Upper lobe of right lung (tissue), 1 donor: ENCODE measurements at regions not wholly inside any gene's neighbourhood (a gene's known extent, or its start where the extent isn't known, plus 50 kb on each side); places are given as distances from the start of the nearest gene placed in this dataset.

Experiments
- ATAC-seq: fragments of 200-7000 bp; cut with Tn5 transposase; one replicate; pipeline ENCODE4 v1.9.1; 2020; ENCODE audit warnings: mild to moderate bottlenecking, moderate library complexity
- DNase-seq: peaks from one replicate; pipeline ENCODE4 v3.0.0-alpha.2; 2020
- H3K27ac ChIP-seq: fragments of 200-600 bp; one replicate; pipeline ENCODE4 v1.8.0; 2022
- H3K27me3 ChIP-seq: fragments of 200-600 bp; one replicate; pipeline ENCODE4 v1.8.0; 2022; ENCODE audit warnings: mild to moderate bottlenecking
- H3K36me3 ChIP-seq: fragments of 200-600 bp; one replicate; pipeline ENCODE4 v1.8.0; 2022
- H3K4me1 ChIP-seq: fragments of 200-600 bp; one replicate; pipeline ENCODE4 v1.8.0; 2022
- H3K4me3 ChIP-seq: fragments of 200-600 bp; one replicate; pipeline ENCODE4 v1.8.0; 2022; ENCODE audit warnings: mild to moderate bottlenecking
- H3K9me3 ChIP-seq: fragments of 200-600 bp; one replicate; pipeline ENCODE4 v1.8.0; 2022
- intact Hi-C: fragments of 100-400 bp; cut with DNase I; formaldehyde crosslinking; loops from one replicate; pipeline ENCODE4 v1.11.0; 2022
- TF ChIP-seq, protein P1 (sequence below): fragments of 200-600 bp; IDR thresholded peaks from one replicate; pipeline ENCODE4 v1.8.0; 2022; ENCODE audit warnings: antibody characterized with exemption
- donor health status: DM: no; HTN: yes; CAD: no; lungs with severe emphysema.

DNA sequence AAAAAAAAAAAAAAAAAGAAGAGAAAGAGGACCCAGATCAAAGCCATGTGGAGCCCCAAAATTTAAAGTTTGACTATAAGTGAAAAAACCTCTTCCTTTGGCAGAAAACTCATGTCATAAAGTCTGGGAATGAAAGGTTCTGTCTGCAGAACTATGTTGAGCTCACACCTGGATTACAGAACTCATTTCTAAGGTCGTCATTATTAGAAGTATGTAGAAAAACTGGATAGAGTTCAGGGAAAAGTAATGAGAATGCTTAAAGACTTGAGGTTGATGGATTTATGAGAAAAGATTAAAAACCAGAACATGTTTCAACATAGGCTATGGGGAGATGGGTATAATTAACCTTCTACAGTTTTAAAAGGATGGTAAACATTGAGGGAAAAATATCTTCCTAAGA is 90.7 kb upstream of the COL11A1 start:
- DNase-seq: no peak
- Histone ChIP-seq H3K9me3 (no peaks in the 10 kb centered on the region), H3K4me3 (no peak overlapping the region), H3K36me3 (no peaks in the 10 kb centered on the region), H3K4me1 (no peaks in the 10 kb centered on the region), H3K27me3 (no peaks in the 10 kb centered on the region), H3K27ac (no peak overlapping the region)
- no peak for ATAC-seq
- TF ChIP-seq, protein P1, sequence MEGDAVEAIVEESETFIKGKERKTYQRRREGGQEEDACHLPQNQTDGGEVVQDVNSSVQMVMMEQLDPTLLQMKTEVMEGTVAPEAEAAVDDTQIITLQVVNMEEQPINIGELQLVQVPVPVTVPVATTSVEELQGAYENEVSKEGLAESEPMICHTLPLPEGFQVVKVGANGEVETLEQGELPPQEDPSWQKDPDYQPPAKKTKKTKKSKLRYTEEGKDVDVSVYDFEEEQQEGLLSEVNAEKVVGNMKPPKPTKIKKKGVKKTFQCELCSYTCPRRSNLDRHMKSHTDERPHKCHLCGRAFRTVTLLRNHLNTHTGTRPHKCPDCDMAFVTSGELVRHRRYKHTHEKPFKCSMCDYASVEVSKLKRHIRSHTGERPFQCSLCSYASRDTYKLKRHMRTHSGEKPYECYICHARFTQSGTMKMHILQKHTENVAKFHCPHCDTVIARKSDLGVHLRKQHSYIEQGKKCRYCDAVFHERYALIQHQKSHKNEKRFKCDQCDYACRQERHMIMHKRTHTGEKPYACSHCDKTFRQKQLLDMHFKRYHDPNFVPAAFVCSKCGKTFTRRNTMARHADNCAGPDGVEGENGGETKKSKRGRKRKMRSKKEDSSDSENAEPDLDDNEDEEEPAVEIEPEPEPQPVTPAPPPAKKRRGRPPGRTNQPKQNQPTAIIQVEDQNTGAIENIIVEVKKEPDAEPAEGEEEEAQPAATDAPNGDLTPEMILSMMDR: no peak
- intact Hi-C loops: no loop called here

DNA sequence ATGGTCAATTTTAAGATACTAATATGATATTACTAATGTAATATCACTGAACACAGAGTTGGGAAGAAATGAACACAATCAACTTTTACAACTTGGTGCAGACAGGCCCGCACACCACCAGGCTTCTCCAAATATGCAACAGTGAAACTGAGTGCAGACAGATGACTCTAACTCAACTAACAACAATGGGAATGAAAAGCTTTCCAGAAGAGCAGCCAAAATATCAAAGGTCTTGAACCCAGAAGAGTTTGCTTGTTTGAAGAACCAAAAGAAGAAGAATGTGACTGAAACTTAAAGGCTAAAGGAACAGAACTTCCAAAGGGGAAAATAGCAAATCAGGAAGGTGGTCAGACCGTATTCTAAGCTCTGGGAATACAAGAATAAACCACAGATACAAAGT is 89.8 kb upstream of the COL11A1 start:
- no peak for DNase-seq
- Histone ChIP-seq H3K36me3 (no peaks in the 10 kb centered on the region), H3K4me1 (no peaks in the 10 kb centered on the region), H3K9me3 (no peaks in the 10 kb centered on the region), H3K27me3 (no peaks in the 10 kb centered on the region), H3K27ac (no peak overlapping the region), H3K4me3 (no peak overlapping the region)
- ATAC-seq: no peak
- intact Hi-C loops: no loop called here
- TF ChIP-seq, protein P1: no peak

DNA sequence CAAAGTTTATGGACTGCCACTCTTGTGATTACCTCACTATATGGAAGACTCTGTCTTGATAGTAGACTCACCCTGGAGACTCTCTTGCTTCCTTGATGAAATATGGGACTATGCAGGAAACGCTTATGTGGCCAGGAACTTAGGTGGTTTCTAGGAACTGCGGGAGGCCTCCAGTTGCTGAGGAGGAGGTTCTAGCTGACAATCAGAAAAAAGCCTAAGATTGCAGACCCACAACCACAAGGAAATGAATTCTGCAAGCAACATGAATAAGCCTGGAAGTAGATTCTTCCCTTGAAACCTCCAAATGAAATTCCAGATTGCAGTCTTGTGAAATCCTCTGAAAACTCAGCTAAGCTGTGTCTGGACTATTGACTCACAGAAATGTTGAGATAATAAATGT is 88.9 kb upstream of the COL11A1 start:
- no peaks in the 10 kb centered on the region for H3K4me1 ChIP-seq
- no peak overlapping the region for H3K4me3 ChIP-seq
- DNase-seq (no peak), ATAC-seq (no peak)
- no peaks in the 10 kb centered on the region for H3K27me3 ChIP-seq
- H3K27ac ChIP-seq: no peak overlapping the region
- no peaks in the 10 kb centered on the region for H3K9me3 ChIP-seq
- intact Hi-C loops: no loop called here
- TF ChIP-seq, protein P1: no peak
- no peaks in the 10 kb centered on the region for H3K36me3 ChIP-seq

DNA sequence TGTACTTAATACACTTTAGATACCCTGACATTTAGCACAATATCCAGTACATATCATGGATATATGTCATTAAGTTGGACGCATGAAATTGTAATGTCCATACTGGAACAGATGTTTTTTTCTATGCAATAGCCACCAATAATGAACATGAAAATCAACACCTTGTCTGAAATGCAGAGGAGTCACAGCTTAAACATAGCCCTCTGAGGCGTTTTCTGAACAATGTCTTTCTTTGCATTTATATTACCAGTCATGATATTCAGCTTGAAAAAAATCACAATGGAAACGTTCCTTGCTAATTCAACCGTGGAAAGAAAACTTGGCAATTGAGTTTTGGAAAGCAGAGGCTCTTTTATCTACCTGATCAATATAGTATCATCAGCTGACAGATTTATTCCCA is 86.7 kb upstream of the COL11A1 start:
- Histone ChIP-seq H3K9me3 (no peaks in the 10 kb centered on the region), H3K4me3 (no peak overlapping the region), H3K27ac (no peak overlapping the region), H3K36me3 (no peaks in the 10 kb centered on the region), H3K4me1 (no peaks in the 10 kb centered on the region), H3K27me3 (no peaks in the 10 kb centered on the region)
- DNase-seq: no peak
- intact Hi-C loops: no loop called here
- no peak for ATAC-seq
- TF ChIP-seq, protein P1: no peak

DNA sequence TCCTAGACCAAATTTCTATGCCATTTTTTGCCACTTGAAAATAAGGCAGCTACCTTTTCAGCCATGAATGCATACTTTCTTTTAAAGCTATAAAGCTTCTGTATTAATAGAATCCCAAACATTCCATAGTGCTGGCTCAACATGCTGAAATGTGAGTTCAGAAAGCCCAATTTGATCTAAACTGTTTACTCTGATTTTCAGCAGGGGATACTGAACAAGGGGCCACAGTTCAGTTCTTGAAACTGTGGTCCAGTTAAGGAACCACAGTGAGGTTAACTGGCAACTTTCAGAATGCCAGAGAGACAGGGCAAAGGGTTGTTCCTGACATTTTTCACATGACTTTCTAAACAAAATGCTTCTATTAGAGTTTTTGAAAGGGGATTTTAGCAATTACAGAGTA is 85.7 kb upstream of the COL11A1 start:
- no peaks in the 10 kb centered on the region for H3K4me1 ChIP-seq
- H3K27ac ChIP-seq: no peak overlapping the region
- ATAC-seq (no peak), DNase-seq (no peak)
- no peak overlapping the region for H3K4me3 ChIP-seq
- no peaks in the 10 kb centered on the region for H3K36me3 ChIP-seq
- TF ChIP-seq, protein P1: no peak
- no peaks in the 10 kb centered on the region for H3K9me3 ChIP-seq
- intact Hi-C loops: no loop called here
- no peaks in the 10 kb centered on the region for H3K27me3 ChIP-seq

DNA sequence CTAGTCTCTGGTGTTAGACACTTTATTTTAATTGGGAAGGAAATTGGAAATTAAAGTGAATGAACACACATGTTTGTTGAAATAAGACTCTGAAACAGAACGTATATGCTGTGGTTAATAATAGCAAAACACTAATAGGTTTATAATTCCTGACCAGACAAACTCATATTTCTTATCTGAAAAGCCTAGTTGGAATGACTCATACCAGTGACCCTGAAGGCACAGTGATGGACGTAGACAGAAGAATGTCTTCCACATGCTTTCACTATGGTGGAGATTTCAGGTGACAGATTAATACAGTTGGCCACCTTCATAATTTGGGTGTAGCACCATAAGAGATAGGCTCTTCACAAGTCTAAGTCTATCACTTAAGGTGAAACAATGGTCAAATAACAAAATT is 83.0 kb upstream of the COL11A1 start:
- DNase-seq: no peak
- intact Hi-C loops: no loop called here
- Histone ChIP-seq H3K27me3 (no peaks in the 10 kb centered on the region), H3K36me3 (no peaks in the 10 kb centered on the region), H3K4me1 (no peaks in the 10 kb centered on the region), H3K27ac (no peak overlapping the region), H3K4me3 (no peak overlapping the region), H3K9me3 (no peaks in the 10 kb centered on the region)
- TF ChIP-seq, protein P1: no peak
- no peak for ATAC-seq
